ENCODE measurements at regions not wholly inside any gene's neighbourhood (a gene's known extent, or its start where the extent isn't known, plus 50 kb on each side); places are given as distances from the start of the nearest gene placed in this dataset.

DNA sequence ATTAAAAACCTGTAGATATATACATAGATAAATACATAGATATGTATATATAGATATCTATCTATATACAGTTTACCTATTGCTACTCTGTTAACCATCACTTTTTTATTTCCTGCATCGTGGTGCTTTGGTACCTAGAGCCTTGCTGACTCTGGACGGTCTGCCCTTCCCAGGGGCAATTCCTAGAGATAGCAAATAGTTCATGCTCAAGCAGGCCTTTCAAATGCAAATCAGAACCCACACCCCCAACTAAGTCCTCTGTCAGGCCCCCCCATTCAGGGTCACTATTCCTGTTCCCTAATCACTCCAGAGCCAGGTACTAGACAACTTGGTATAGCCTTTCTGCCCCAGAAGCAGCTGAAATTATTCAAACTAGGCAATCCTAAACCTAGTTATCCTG, 273.5 kb upstream of the ADGRL3 start:
- in situ Hi-C loops (cut with MboI; ENCODE audit: low pct_unique_long_range_greater_than_20kb, low sequenced_read_pairs, unreplicated experiment): no loop called here
- no peak for DNase-seq (ENCODE audit: low spot score)
- TF ChIP-seq, protein P1, sequence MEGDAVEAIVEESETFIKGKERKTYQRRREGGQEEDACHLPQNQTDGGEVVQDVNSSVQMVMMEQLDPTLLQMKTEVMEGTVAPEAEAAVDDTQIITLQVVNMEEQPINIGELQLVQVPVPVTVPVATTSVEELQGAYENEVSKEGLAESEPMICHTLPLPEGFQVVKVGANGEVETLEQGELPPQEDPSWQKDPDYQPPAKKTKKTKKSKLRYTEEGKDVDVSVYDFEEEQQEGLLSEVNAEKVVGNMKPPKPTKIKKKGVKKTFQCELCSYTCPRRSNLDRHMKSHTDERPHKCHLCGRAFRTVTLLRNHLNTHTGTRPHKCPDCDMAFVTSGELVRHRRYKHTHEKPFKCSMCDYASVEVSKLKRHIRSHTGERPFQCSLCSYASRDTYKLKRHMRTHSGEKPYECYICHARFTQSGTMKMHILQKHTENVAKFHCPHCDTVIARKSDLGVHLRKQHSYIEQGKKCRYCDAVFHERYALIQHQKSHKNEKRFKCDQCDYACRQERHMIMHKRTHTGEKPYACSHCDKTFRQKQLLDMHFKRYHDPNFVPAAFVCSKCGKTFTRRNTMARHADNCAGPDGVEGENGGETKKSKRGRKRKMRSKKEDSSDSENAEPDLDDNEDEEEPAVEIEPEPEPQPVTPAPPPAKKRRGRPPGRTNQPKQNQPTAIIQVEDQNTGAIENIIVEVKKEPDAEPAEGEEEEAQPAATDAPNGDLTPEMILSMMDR (IDR thresholded peaks at IDR 0.05; ENCODE audit: extremely low read depth, insufficient read depth, missing control alignments): no peak

DNA sequence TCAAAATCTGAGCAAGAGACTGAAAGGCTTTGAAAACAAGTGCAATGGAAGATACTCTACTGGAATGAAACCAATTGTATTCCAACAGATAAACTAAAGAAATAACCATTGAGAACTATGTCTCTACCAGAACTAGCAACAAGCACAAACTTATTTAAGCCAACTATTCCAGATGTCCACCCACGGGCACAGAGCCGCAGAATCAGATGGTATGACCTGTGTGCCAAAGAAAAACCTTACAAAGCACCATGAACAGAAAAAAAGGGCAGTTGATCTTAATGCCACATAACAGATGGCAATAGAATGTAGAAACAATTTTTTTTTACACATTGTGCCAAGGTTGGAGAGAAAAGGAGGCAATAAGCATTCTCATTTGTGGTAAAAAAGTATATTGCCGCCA, 269.3 kb upstream of the ADGRL3 start:
- DNase-seq (ENCODE audit: low spot score): no peak
- in situ Hi-C loops (cut with MboI; ENCODE audit: low pct_unique_long_range_greater_than_20kb, low sequenced_read_pairs, unreplicated experiment): no loop called here
- TF ChIP-seq, protein P1 (IDR thresholded peaks at IDR 0.05; ENCODE audit: extremely low read depth, insufficient read depth, missing control alignments): no peak

DNA sequence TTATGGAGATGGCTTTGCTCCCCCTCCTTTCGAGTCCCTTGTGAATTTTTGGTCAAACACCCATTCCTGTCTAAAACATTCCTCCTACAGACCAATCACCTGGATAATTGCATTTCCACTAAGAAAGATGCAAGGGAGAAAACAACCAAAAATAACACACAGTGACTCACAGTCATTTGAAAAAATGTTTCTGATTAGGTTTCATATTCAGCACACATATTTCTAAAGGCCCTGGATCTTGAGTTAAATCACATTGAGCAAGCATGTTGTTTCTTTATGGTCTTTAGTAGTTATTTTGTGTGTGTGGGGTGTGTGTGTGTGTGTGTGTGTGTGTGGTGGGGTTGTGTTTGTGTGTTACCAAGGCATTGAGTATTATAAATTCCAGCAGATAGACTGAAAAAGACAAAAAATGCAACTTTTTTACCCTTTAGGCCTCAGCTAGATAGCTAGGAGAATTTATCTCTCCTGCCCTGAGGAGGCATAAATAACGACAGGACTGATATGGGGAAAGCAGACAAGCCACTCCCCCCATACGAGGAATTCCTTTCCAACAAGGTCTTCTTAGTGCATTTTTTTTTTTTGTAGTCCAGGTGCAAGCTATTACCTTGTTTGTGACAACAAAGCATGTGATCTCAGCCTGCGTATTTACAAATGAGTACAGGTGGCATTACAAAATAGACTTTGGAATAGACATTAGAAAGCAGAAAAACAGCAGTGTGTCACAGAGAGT, 265.4 kb upstream of the ADGRL3 start:
- TF ChIP-seq, protein P1 (IDR thresholded peaks at IDR 0.05; ENCODE audit: extremely low read depth, insufficient read depth, missing control alignments): no peak
- no peak for DNase-seq (ENCODE audit: low spot score)
- in situ Hi-C loops (cut with MboI; ENCODE audit: low pct_unique_long_range_greater_than_20kb, low sequenced_read_pairs, unreplicated experiment): no loop called here

DNA sequence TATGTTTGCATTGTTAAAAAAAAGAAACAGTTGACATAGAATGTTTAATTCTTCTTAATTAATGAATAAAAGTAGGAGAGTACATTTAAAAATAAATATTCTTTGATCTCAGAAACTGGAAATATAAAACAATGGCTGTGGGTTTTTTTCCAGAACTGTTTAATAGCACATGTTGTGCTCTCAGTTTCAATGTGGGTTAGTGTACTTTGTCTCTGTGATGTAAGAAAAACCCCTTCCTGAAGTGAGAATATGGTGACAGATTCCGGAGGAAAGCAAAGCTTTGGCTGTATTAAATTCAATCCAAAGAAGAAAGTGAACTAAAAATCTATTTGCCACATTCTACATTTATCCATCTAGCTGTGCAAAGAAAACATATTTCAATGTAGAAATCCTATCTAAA, 261.9 kb upstream of the ADGRL3 start:
- in situ Hi-C loops (cut with MboI; ENCODE audit: low pct_unique_long_range_greater_than_20kb, low sequenced_read_pairs, unreplicated experiment): no loop called here
- TF ChIP-seq, protein P1 (IDR thresholded peaks at IDR 0.05; ENCODE audit: extremely low read depth, insufficient read depth, missing control alignments): no peak
- DNase-seq (ENCODE audit: low spot score): no peak

DNA sequence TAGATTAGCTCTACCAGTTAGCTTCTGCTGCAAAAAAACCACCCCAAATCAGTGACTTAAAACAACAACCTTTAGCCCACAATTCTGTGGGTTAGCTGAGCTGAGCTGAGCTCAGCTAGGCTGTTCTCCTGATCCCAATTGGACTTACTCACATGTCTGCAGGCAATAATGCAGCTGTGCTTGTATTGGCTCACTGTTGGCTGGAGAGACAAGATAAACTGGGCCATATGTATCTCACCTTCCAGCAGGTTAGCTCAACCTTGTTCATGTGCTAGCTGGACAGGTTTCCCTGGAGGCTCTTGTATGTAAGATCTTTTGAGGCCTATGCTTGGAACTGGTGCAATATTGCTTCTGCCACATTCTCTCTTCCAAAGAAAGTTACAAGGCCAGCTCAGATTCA, 261.5 kb upstream of the ADGRL3 start:
- TF ChIP-seq, protein P1 (IDR thresholded peaks at IDR 0.05; ENCODE audit: extremely low read depth, insufficient read depth, missing control alignments): no peak
- no peak for DNase-seq (ENCODE audit: low spot score)
- in situ Hi-C loops (cut with MboI; ENCODE audit: low pct_unique_long_range_greater_than_20kb, low sequenced_read_pairs, unreplicated experiment): no loop called here

DNA sequence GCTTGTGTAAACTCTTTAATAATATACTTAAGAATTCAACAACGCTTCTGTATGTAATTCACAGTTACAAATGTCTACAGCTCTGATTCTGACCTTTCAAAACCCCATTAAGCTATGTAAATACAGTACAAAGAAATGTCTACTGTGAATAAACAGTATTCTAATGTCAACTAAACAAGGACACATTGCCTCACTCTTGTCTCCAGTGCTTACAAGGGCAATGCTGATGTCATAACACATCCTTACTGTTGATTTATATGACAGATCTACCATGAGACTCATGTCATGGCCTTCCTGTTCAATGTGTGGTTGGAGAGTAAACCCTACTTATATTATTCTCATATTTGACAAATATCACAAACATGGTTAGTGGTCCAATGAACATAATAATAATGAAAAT, 256.1 kb upstream of the ADGRL3 start:
- no peak for DNase-seq (ENCODE audit: low spot score)
- in situ Hi-C loops (cut with MboI; ENCODE audit: low pct_unique_long_range_greater_than_20kb, low sequenced_read_pairs, unreplicated experiment): no loop called here
- TF ChIP-seq, protein P1 (IDR thresholded peaks at IDR 0.05; ENCODE audit: extremely low read depth, insufficient read depth, missing control alignments): no peak

Data from GM13977 (cell line).